ENCODE measurements at regions not wholly inside any gene's neighbourhood (a gene's known extent, or its start where the extent isn't known, plus 50 kb on each side); places are given as distances from the start of the nearest gene placed in this dataset.

DNA sequence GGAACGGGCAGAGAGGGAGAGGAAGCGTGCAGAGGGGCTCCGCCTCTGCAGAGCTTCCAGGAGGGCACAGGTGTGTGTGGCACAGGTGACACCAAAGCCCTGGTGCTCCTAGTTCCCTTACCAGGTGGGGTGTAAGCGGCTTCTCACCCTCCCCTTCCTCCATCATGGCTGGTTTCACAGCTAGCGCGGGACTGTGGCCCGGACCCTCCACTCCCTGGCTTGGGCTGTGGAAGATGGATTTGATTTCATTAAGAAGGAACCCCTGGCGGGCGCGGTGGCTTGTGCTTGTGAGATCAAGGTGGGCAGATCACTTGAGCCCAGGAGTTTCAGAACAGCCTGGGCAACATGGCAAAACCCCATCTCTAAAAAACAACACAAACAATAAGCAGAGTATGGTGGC, 241.2 kb upstream of the GSE1 start:
- Histone ChIP-seq H3K9ac (ENCODE audit: low read depth, low read length) (no peak overlapping the region), H3K27me3 (ENCODE audit: control insufficient read depth, insufficient read depth, low read length) (no peaks in the 10 kb centered on the region), H3K4me3 (ENCODE audit: low read depth, low read length) (no peak overlapping the region), H3K36me3 (ENCODE audit: control insufficient read depth, insufficient read depth, low read length) (no peaks in the 10 kb centered on the region), H3K4me1 (ENCODE audit: control insufficient read depth, insufficient read depth, low read length) (no peaks in the 10 kb centered on the region), H3K9me3 (ENCODE audit: control insufficient read depth, insufficient read depth, low read length) (no peaks in the 10 kb centered on the region)

DNA sequence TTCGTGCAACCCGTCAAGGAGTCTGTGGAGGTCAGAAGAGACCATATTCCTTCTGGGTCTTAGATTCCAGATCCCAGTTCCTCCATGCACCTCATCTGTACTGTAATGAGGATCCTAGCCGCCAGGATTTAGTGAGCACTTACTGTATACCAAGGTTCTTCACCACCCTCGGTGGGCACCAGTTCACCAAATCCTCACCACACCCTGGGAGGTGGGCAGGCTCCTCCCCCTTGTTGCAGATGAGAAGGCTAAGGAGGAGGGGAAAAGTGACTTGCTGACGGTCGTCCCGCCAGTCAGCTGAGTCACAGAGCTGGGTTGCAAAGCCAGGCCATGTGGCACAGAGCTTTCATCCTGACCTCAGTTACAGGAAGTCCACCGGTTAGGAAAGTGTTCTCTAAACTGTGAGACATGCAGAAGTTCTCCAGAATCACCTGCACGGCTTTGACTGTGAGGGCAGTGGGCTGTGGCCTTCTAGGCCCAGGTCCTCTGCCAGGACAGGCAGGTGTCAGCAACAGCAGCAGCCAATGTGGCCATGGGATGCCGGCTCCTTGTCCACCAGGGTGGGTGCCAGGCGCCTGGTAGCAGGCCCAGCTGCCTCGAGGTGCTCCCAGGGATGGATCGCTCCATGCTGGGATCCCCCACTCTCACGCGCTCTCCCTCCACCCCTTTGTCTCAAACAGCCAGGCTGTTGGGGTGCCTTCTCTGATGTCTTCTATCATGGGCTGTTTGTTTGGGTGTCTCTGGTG, 240.3 kb upstream of the GSE1 start:
- no peaks in the 10 kb centered on the region for H3K4me1 ChIP-seq (ENCODE audit: control insufficient read depth, insufficient read depth, low read length)
- H3K27me3 ChIP-seq (ENCODE audit: control insufficient read depth, insufficient read depth, low read length): no peaks in the 10 kb centered on the region
- no peaks in the 10 kb centered on the region for H3K36me3 ChIP-seq (ENCODE audit: control insufficient read depth, insufficient read depth, low read length)
- no peak overlapping the region for H3K4me3 ChIP-seq (ENCODE audit: low read depth, low read length)
- H3K9ac ChIP-seq (ENCODE audit: low read depth, low read length): no peak overlapping the region
- H3K9me3 ChIP-seq (ENCODE audit: control insufficient read depth, insufficient read depth, low read length): no peaks in the 10 kb centered on the region

DNA sequence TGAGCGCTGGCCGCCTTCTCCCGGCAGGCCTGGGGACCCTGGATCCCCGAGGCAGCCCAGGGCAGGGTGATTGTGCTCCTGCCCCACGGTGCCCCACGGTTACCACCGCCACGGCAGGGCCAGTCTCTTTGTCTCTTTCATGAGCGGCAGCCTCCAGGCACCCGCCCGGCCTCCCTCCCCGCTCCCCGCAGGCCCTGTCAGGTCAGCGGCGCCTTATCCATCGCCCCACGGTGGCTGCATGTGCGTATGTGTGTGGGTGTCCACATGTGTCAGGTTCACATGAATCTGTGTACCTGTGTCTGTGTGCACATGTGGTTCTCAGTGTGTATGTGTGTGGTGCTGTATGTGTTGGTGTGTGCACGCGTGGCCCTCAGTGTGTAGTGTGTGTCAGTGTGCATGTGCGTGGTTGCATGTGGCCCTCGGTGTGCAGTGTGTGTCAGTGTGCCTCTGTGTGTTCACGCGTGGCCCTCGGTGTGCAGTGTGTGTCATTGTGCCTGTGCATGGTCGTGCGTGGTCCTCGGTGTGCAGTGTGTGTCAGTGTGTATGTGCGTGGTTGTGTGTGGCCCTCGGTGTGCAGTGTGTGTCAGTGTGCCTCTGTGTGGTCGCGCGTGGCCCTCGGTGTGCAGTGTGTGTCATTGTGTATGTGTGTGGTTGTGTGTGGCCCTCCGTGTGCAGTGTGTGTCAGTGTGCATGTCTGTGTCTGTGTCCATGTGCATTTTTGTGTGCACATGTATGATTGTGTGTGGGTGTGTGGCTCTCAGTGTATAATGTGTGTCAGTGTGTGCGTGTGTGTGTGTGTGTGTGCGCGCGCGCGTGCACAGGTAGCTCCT, 239.2 kb upstream of the GSE1 start:
- H3K27me3 ChIP-seq (ENCODE audit: control insufficient read depth, insufficient read depth, low read length): no peaks in the 10 kb centered on the region
- no peak overlapping the region for H3K4me3 ChIP-seq (ENCODE audit: low read depth, low read length)
- no peaks in the 10 kb centered on the region for H3K36me3 ChIP-seq (ENCODE audit: control insufficient read depth, insufficient read depth, low read length)
- H3K9ac ChIP-seq (ENCODE audit: low read depth, low read length): no peak overlapping the region
- H3K9me3 ChIP-seq (ENCODE audit: control insufficient read depth, insufficient read depth, low read length): no peaks in the 10 kb centered on the region
- H3K4me1 ChIP-seq (ENCODE audit: control insufficient read depth, insufficient read depth, low read length): no peaks in the 10 kb centered on the region

DNA sequence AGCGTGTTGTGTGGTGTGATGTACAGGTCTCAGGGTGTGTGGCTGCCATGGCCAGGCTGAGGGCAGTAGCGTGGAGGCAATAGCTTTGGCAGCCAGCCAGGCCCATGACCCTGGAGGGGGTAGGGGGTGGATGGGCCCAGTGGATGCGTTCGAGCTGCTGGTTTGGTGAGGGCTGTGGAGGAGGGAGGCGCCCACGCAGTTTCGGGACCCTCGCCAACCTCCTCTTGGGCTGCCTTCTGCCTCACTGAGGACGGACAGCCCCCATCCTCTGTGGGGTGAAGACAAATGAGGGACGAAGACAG, 238.6 kb upstream of the GSE1 start:
- Histone ChIP-seq H3K4me3 (ENCODE audit: low read depth, low read length) (no peak overlapping the region), H3K27me3 (ENCODE audit: control insufficient read depth, insufficient read depth, low read length) (no peaks in the 10 kb centered on the region), H3K36me3 (ENCODE audit: control insufficient read depth, insufficient read depth, low read length) (no peaks in the 10 kb centered on the region), H3K9ac (ENCODE audit: low read depth, low read length) (no peak overlapping the region), H3K9me3 (ENCODE audit: control insufficient read depth, insufficient read depth, low read length) (no peaks in the 10 kb centered on the region), H3K4me1 (ENCODE audit: control insufficient read depth, insufficient read depth, low read length) (no peaks in the 10 kb centered on the region)

DNA sequence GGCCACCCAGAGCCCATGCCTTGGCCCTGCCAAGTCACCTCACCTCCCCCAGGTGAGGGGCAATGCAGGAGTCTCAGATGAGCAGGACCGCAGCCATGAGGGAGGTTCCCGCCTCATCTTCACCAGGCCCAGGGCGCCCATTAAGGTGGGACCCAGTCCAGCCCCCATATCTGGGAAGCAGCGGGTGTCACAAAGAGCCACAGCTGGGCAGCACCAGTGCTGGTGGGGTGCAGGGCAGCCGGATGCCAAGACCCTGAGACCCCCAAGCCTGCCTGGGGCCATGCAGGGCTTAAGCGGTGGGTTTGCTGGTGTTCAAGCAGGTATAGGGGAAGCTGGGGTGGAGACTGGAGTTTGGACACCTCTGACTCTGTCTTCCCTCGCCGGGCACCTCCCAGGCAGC, 237.8 kb upstream of the GSE1 start:
- H3K9me3 ChIP-seq (ENCODE audit: control insufficient read depth, insufficient read depth, low read length): no peaks in the 10 kb centered on the region
- no peaks in the 10 kb centered on the region for H3K36me3 ChIP-seq (ENCODE audit: control insufficient read depth, insufficient read depth, low read length)
- H3K27me3 ChIP-seq (ENCODE audit: control insufficient read depth, insufficient read depth, low read length): no peaks in the 10 kb centered on the region
- no peak overlapping the region for H3K9ac ChIP-seq (ENCODE audit: low read depth, low read length)
- no peaks in the 10 kb centered on the region for H3K4me1 ChIP-seq (ENCODE audit: control insufficient read depth, insufficient read depth, low read length)
- H3K4me3 ChIP-seq (ENCODE audit: low read depth, low read length): no peak overlapping the region

DNA sequence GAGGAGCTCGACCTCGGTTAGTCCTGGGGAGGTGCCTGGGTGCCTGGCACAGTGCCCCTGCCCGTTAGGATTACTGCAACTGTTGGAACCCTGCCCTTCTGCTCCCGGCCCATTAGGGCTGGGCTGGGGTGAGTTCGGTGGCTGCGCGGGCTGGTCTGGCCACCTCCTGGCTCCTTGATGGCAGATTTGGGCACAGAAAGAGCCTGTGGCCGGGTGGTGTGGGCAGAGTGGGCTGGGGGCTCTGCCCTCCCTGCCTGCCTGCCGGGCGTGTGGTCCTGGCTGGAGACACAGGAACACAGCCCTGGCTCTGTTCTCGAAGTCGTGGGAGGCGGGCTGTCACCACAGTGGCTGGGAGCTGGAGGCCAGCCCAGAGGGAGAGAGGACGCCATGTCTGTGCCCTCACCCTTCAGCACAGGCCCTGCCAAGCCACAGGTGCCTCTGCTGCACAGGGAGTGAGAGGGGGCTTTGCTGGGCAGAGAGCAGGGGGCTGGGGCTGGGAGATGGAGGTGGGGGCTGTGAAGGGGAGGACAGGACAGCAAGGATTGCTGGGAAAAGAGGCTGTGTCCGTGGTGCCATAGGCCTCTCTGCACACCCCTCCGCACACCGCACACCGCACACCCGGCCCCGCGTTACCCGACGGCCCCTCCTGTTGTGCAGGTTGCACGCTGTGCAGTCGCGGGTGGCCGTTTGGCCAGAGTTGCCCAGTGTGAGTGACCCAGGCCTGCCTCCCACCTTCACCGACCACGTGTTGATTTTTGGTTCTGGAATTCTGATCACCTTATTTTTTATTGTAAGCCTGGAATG, 236.6 kb upstream of the GSE1 start:
- no peaks in the 10 kb centered on the region for H3K27me3 ChIP-seq (ENCODE audit: control insufficient read depth, insufficient read depth, low read length)
- no peaks in the 10 kb centered on the region for H3K4me1 ChIP-seq (ENCODE audit: control insufficient read depth, insufficient read depth, low read length)
- no peaks in the 10 kb centered on the region for H3K36me3 ChIP-seq (ENCODE audit: control insufficient read depth, insufficient read depth, low read length)
- H3K4me3 ChIP-seq (ENCODE audit: low read depth, low read length): no peak overlapping the region
- no peaks in the 10 kb centered on the region for H3K9me3 ChIP-seq (ENCODE audit: control insufficient read depth, insufficient read depth, low read length)
- no peak overlapping the region for H3K9ac ChIP-seq (ENCODE audit: low read depth, low read length)

DNA sequence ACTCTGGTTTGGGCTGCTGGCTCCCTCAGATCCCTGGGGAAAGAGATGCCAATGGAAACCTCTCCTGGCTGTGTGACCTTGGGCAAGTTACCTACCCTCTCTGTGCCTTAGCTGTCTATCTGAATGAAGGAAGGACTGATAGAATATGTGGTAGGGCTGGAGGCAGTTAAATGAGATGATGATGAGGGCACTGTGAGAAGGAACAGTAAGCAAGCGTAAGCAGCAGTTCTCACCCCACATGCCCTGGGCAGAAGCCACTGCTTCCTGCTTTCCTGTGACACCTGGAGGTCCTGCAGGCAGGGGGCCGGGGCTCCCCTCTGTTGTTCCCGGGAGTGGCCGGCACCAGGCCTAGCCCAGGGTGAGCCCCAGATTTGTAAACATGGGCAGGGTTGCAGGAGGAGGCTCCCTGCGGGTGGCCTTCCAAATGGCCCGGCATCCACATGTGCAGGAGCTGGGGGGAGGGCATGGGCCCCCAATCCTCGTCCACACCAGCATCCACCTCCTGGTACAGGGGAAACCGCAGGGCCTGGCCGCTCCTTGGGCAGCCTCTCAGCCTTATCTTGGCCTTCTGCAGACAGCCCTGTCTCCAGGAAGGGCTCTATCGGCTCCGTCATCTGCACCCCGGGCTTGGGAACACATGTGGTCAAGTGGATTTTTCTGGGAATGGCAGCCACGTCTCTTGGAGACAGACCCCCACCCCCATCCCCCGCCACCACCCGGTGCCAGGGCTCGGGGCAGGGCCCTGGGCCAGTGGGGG, 235.6 kb upstream of the GSE1 start:
- Histone ChIP-seq H3K4me1 (ENCODE audit: control insufficient read depth, insufficient read depth, low read length) (no peaks in the 10 kb centered on the region), H3K27me3 (ENCODE audit: control insufficient read depth, insufficient read depth, low read length) (no peaks in the 10 kb centered on the region), H3K4me3 (ENCODE audit: low read depth, low read length) (no peak overlapping the region), H3K36me3 (ENCODE audit: control insufficient read depth, insufficient read depth, low read length) (no peaks in the 10 kb centered on the region), H3K9ac (ENCODE audit: low read depth, low read length) (no peak overlapping the region), H3K9me3 (ENCODE audit: control insufficient read depth, insufficient read depth, low read length) (no peaks in the 10 kb centered on the region)

DNA sequence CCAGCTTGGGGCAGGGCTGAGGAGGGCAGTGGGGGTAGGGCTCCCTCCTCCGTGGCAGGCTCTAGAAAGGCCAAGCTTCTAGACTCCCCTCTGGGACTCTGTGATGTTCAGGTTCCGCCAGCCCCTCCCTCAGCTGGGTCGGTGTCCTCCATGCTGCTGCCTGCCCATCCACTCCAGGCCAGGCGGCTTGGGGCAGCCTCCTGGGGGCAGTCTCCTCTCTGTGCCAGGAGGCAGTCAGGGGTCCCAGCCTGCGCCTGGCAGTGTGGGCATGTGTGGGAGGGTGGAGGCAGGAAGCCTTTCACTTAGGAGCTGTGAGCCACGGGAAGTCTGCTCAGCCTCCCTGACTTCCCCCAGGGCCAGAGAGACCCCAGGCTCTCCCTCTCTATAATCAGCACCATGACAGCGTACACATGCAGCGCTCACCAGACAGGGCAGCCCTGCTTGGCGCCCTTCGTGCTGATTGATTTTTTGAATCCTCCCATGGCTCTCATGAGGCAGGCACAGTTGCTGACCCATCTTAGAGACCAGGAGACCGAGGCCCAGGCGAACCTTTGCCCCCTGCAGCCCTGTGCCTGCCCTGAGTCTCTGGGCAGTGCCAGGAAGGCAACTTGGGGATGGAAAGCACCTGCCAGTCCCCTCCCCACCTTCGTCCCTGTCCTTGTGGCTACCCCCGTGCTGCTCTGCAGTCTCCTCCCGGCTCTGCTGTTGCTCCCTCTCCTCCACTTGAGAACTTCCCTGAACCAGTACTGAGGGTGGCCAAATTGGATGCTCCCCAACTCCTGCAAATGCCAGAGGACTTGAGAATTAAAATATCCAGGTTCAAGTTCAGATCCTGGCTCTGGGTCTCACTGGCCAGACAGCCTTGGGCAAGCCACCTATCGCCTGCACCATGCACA, 234.7 kb upstream of the GSE1 start:
- no peaks in the 10 kb centered on the region for H3K9me3 ChIP-seq (ENCODE audit: control insufficient read depth, insufficient read depth, low read length)
- H3K27me3 ChIP-seq (ENCODE audit: control insufficient read depth, insufficient read depth, low read length): no peaks in the 10 kb centered on the region
- no peaks in the 10 kb centered on the region for H3K4me1 ChIP-seq (ENCODE audit: control insufficient read depth, insufficient read depth, low read length)
- H3K36me3 ChIP-seq (ENCODE audit: control insufficient read depth, insufficient read depth, low read length): no peaks in the 10 kb centered on the region
- no peak overlapping the region for H3K4me3 ChIP-seq (ENCODE audit: low read depth, low read length)
- H3K9ac ChIP-seq (ENCODE audit: low read depth, low read length): no peak overlapping the region

DNA sequence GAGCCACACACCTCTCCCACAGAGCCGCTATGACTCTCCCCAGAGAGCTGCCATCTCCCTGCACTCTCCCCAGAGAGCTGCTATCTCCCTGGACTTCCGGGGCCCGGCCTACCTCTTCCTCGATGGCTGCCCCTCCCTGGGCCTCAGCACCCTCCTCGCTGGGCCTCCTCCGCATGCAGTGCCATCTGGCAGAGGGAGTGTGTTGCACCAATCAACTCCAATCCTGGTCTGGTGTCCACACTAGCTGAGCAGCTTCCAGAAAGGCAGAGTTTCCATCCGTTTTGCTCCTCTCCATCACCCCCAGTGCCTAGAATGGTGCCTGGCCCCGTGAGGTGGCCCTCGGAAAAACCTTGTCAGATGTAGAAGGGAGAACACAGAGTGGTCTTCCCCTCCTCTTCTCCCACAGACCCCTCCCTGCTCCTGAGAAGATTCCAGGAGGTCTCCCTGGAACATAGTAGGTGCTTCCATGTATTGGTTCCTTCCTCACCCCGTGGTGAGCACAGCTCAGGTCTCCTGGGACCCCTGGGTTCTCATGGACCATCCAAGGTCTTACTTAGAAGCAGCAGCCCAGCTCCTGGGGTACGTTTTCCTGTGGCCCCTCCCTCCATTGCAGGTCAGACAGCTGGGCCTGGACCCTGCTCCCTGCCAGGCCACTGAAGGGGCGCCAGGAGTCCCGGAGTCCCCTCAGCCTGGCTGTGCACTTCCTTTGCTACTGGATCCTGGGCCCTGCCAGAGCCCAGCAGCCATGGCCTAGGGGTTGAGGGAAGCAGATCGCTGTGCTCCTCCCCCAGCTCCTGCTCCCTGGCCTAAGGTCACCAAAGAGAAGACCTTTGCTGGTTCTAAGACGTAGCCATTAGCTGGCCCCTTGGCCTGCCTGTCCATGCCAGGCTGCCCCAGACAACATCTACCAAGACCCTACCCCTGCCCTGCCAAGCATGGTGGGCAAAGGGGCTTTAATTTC, 233.8 kb upstream of the GSE1 start:
- H3K9me3 ChIP-seq (ENCODE audit: control insufficient read depth, insufficient read depth, low read length): no peaks in the 10 kb centered on the region
- H3K9ac ChIP-seq (ENCODE audit: low read depth, low read length): no peak overlapping the region
- no peaks in the 10 kb centered on the region for H3K36me3 ChIP-seq (ENCODE audit: control insufficient read depth, insufficient read depth, low read length)
- no peaks in the 10 kb centered on the region for H3K4me1 ChIP-seq (ENCODE audit: control insufficient read depth, insufficient read depth, low read length)
- H3K4me3 ChIP-seq (ENCODE audit: low read depth, low read length): no peak overlapping the region
- H3K27me3 ChIP-seq (ENCODE audit: control insufficient read depth, insufficient read depth, low read length): no peaks in the 10 kb centered on the region

DNA sequence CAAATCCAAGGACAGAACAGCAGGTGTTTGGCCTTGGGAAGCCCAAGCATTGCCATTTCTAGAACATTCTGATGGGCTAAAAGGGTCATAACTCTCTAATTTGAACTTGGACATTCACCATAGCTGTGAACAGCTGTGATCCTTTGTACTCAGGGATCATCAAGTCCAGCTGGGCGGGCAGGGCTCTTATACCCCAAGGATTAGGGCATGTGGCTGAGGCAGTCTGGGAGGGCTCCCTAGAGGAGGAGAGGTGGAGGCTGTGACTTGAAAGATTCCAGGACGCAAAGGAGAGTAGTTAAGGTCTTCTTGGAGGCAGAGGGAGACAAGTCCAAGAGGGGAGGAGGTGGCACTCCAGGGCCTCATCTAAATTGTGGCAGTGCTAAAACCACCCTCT, 233.1 kb upstream of the GSE1 start:
- peaks cover 3% of the 10 kb centered on the region for H3K4me1 ChIP-seq (ENCODE audit: control insufficient read depth, insufficient read depth, low read length)
- no peaks in the 10 kb centered on the region for H3K27me3 ChIP-seq (ENCODE audit: control insufficient read depth, insufficient read depth, low read length)
- no peaks in the 10 kb centered on the region for H3K9me3 ChIP-seq (ENCODE audit: control insufficient read depth, insufficient read depth, low read length)
- no peak overlapping the region for H3K4me3 ChIP-seq (ENCODE audit: low read depth, low read length)
- H3K9ac ChIP-seq (ENCODE audit: low read depth, low read length): no peak overlapping the region
- no peaks in the 10 kb centered on the region for H3K36me3 ChIP-seq (ENCODE audit: control insufficient read depth, insufficient read depth, low read length)

Measured in iPS-15b (cell line).